ENCODE measurements at regions not wholly inside any gene's neighbourhood (a gene's known extent, or its start where the extent isn't known, plus 50 kb on each side); places are given as distances from the start of the nearest gene placed in this dataset.

DNA sequence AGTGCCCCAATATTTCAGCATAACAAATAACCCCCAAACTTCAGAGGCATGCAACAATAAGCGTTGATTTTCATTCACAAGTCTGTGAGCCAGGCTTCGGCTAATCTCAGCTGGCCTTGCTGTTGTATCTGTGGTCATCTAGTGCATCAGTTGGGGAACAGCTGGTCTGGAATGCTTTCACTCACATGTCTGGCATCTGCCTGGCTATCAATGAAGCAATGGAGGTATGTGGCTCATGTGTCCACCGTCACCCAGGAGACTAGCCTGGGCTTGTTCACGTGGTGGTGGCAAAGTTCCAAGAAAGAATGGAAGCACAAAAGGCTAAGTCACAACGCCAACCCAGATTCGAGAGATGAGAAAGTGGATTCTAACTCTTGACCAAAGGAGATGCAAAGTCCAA is 304.8 kb upstream of the ISX start:
- no peak overlapping the region for H3K9ac ChIP-seq (ENCODE audit: control insufficient read depth, extremely low read depth, insufficient read depth, low read length)
- H3K36me3 ChIP-seq (ENCODE audit: control insufficient read depth in 2 of 2, extremely low read depth in 1 of 2, insufficient read depth in 2 of 2, low read length in 2 of 2): no peaks in the 10 kb centered on the region
- no peak overlapping the region for H3K4me2 ChIP-seq (ENCODE audit: control insufficient read depth, extremely low read depth, insufficient read depth, low read depth, low read length)
- no peaks in the 10 kb centered on the region for H3K27me3 ChIP-seq (ENCODE audit: control insufficient read depth, extremely low read depth, insufficient read depth, low read length)
- dilution Hi-C loops (cut with MboI; ENCODE audit: extremely low pct_ligation_motif_present, low sequenced_read_pairs): no loop called here
- no peak overlapping the region for H3K4me3 ChIP-seq (ENCODE audit: control insufficient read depth in 2 of 3, extremely low read depth in 1 of 3, insufficient read depth in 2 of 3, low read depth in 1 of 3, low read length in 3 of 3)
- no peaks in the 10 kb centered on the region for H3K9me1 ChIP-seq (ENCODE audit: control insufficient read depth, extremely low read depth, insufficient read depth, low read length)
- H3K27ac ChIP-seq (ENCODE audit: control insufficient read depth, insufficient read depth, low read length): no peak overlapping the region
- H3K9me3 ChIP-seq (ENCODE audit: control insufficient read depth, low read depth, low read length): no peaks in the 10 kb centered on the region
- FAIRE-seq (peak; percentile 17), DNase-seq (ENCODE audit: low read depth, low spot score) (no peak)
- TF ChIP-seq, protein P1, sequence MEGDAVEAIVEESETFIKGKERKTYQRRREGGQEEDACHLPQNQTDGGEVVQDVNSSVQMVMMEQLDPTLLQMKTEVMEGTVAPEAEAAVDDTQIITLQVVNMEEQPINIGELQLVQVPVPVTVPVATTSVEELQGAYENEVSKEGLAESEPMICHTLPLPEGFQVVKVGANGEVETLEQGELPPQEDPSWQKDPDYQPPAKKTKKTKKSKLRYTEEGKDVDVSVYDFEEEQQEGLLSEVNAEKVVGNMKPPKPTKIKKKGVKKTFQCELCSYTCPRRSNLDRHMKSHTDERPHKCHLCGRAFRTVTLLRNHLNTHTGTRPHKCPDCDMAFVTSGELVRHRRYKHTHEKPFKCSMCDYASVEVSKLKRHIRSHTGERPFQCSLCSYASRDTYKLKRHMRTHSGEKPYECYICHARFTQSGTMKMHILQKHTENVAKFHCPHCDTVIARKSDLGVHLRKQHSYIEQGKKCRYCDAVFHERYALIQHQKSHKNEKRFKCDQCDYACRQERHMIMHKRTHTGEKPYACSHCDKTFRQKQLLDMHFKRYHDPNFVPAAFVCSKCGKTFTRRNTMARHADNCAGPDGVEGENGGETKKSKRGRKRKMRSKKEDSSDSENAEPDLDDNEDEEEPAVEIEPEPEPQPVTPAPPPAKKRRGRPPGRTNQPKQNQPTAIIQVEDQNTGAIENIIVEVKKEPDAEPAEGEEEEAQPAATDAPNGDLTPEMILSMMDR (optimal IDR thresholded peaks at IDR 0.05 in 1 of 3, IDR thresholded peaks at IDR 0.05 in 1 of 3, conservative IDR thresholded peaks at IDR 0.05 in 1 of 3; ENCODE audit: extremely low read depth in 1 of 3, insufficient read depth in 2 of 3, low read length in 3 of 3): no peak
- no peak for TF ChIP-seq EZH2 (IDR thresholded peaks at IDR 0.05; ENCODE audit: low read length)
- no peaks in the 10 kb centered on the region for H4K20me1 ChIP-seq (ENCODE audit: control insufficient read depth, extremely low read depth, insufficient read depth, low read length)
- no peak overlapping the region for H2AFZ ChIP-seq (ENCODE audit: control insufficient read depth, low read length)
- no peaks in the 10 kb centered on the region for H3K79me2 ChIP-seq (ENCODE audit: control insufficient read depth, insufficient read depth, low read length)
- peaks cover 9% of the 10 kb centered on the region for H3K4me1 ChIP-seq (ENCODE audit: control insufficient read depth, extremely low read depth, insufficient read depth, low read length)

DNA sequence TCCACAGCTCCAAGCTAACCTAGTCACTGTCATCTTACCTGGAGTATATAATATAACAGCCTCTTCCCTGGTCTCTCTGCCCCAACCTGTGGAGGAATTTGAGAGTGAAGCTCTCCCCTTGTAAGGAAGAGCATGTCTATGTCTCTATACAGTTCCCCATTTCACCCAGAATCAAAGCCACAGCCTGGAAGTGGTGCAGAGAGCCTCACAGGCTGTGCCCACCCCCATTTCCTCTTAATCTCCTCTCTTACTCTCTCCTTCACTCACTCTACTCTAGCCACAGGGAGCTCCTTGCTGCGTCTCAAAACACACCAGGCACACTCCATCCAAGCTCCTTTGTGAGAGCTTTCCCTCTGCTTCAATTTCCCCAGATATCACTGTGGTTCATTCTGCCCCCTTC is 302.5 kb upstream of the ISX start:
- Histone ChIP-seq H4K20me1 (ENCODE audit: control insufficient read depth, extremely low read depth, insufficient read depth, low read length) (no peaks in the 10 kb centered on the region), H3K27me3 (ENCODE audit: control insufficient read depth, extremely low read depth, insufficient read depth, low read length) (no peaks in the 10 kb centered on the region), H3K4me2 (ENCODE audit: control insufficient read depth, extremely low read depth, insufficient read depth, low read depth, low read length) (no peak overlapping the region), H3K9ac (ENCODE audit: control insufficient read depth, extremely low read depth, insufficient read depth, low read length) (no peak overlapping the region), H3K27ac (ENCODE audit: control insufficient read depth, insufficient read depth, low read length) (no peak overlapping the region), H3K9me1 (ENCODE audit: control insufficient read depth, extremely low read depth, insufficient read depth, low read length) (no peaks in the 10 kb centered on the region), H3K9me3 (ENCODE audit: control insufficient read depth, low read depth, low read length) (no peaks in the 10 kb centered on the region), H3K79me2 (ENCODE audit: control insufficient read depth, insufficient read depth, low read length) (no peaks in the 10 kb centered on the region), H2AFZ (ENCODE audit: control insufficient read depth, low read length) (no peak overlapping the region), H3K4me1 (ENCODE audit: control insufficient read depth, extremely low read depth, insufficient read depth, low read length) (peaks cover 9% of the 10 kb centered on the region), H3K36me3 (ENCODE audit: control insufficient read depth in 2 of 2, extremely low read depth in 1 of 2, insufficient read depth in 2 of 2, low read length in 2 of 2) (no peaks in the 10 kb centered on the region), H3K4me3 (ENCODE audit: control insufficient read depth in 2 of 3, extremely low read depth in 1 of 3, insufficient read depth in 2 of 3, low read depth in 1 of 3, low read length in 3 of 3) (no peak overlapping the region)
- FAIRE-seq (no peak), DNase-seq (ENCODE audit: low read depth, low spot score) (no peak)
- TF ChIP-seq, protein P1 (optimal IDR thresholded peaks at IDR 0.05 in 1 of 3, IDR thresholded peaks at IDR 0.05 in 1 of 3, conservative IDR thresholded peaks at IDR 0.05 in 1 of 3; ENCODE audit: extremely low read depth in 1 of 3, insufficient read depth in 2 of 3, low read length in 3 of 3): no peak
- no peak for TF ChIP-seq EZH2 (IDR thresholded peaks at IDR 0.05; ENCODE audit: low read length)
- dilution Hi-C loops (cut with MboI; ENCODE audit: extremely low pct_ligation_motif_present, low sequenced_read_pairs): no loop called here

Data from keratinocyte (primary cell).